Choroid plexus epithelial cell (primary cell): ENCODE measurements at regions not wholly inside any gene's neighbourhood (a gene's known extent, or its start where the extent isn't known, plus 50 kb on each side); places are given as distances from the start of the nearest gene placed in this dataset.
A peak's percentile ranks its signal among the peaks of the same experiment; 100 is the strongest.

Experiments used
- DNase-seq: peaks from one replicate; pipeline ENCODE4 v3.0.0-alpha.2; 2010; ENCODE audit warnings: low read depth
- H3K4me3 ChIP-seq: 2 replicates; pipeline ENCODE4 v1.5.1; 2011; ENCODE audit warnings: low read depth, mild to moderate bottlenecking, control low read depth, low read length, moderate library complexity
- CTCF ChIP-seq: conservative IDR thresholded peaks from 2 replicates; pipeline ENCODE4 v1.5.1; 2011; ENCODE audit warnings: low read depth, mild to moderate bottlenecking, control low read depth, inconsistent platforms, low read length, moderate library complexity

GRCh38 chr5:17895288-17896033 lies 261.2 kb downstream of the TAF11L14 start:
- TF ChIP-seq CTCF: no peak
- H3K4me3 ChIP-seq: no peak overlapping the region
- DNase-seq: peak; percentile 47

GRCh38 chr5:17896605-17897004 lies 262.3 kb downstream of the TAF11L14 start:
- no peak overlapping the region for H3K4me3 ChIP-seq
- peak; percentile 79 for DNase-seq
- no peak for TF ChIP-seq CTCF

- DNase-seq: no peak
- H3K4me3 ChIP-seq: no peak overlapping the region
Measured at GRCh38 chr5:17897776-17898175, 263.5 kb downstream of the TAF11L14 start.

GRCh38 chr5:17898766-17899165 lies 264.5 kb downstream of the TAF11L14 start:
- H3K4me3 ChIP-seq: no peak overlapping the region
- DNase-seq: no peak
- no peak for TF ChIP-seq CTCF

More at GRCh38 chr5:17897776-17898175, 263.5 kb downstream of the TAF11L14 start:
- TF ChIP-seq CTCF: no peak

GRCh38 chr5:17907094-17907493 lies 272.8 kb downstream of the TAF11L14 start:
- TF ChIP-seq CTCF: no peak
- H3K4me3 ChIP-seq: no peak overlapping the region
- no peak for DNase-seq

- no peak for TF ChIP-seq CTCF
- peak; percentile 72 for DNase-seq
- no peak overlapping the region for H3K4me3 ChIP-seq
Measured at GRCh38 chr5:17910318-17910717, 276.1 kb downstream of the TAF11L14 start.

- DNase-seq: no peak
- no peak overlapping the region for H3K4me3 ChIP-seq
- TF ChIP-seq CTCF: no peak
Measured at GRCh38 chr5:17912794-17913193, 278.5 kb downstream of the TAF11L14 start.
